BJ (cell line): ENCODE measurements at regions not wholly inside any gene's neighbourhood (a gene's known extent, or its start where the extent isn't known, plus 50 kb on each side); places are given as distances from the start of the nearest gene placed in this dataset.

Source experiments
- CTCF ChIA-PET: fragments of 350-600 bp; formaldehyde crosslinking; extraction: SDS; loops from one replicate; lab custom pipeline; 2021; ENCODE audit warnings: antibody characterized with exemption, inconsistent platforms; lab: Yijun Ruan, JAX
- POLR2A ChIA-PET: fragments of 300-600 bp; sonication (Branson Sonifier 250); formaldehyde crosslinking; extraction: SDS; loops from one replicate; lab custom pipeline; 2021; ENCODE audit warnings: antibody characterized with exemption; lab: Charles Lee
- DNase-seq: peaks from one replicate; pipeline ENCODE4 v3.0.0-alpha.2; 2011; ENCODE audit warnings: low read depth
- H3K27me3 ChIP-seq: 2 replicates; pipeline ENCODE4 v1.6.0; 2011; ENCODE audit warnings: low read length; ENCODE audit not compliant: control insufficient read depth, insufficient read depth
- H3K36me3 ChIP-seq: 2 replicates; pipeline ENCODE4 v1.5.1; 2011; ENCODE audit warnings: low read length; ENCODE audit not compliant: control insufficient read depth, insufficient read depth
- H3K4me3 ChIP-seq: 2 replicates; pipeline ENCODE4 v1.5.1; 2011; ENCODE audit warnings: low read depth, mild to moderate bottlenecking, control low read depth, low read length
- TF ChIP-seq, protein P1 (sequence below): IDR thresholded peaks from 2 replicates; pipeline ENCODE4 v1.5.1; 2011; ENCODE audit warnings: low read depth, mild to moderate bottlenecking, control low read depth, inconsistent platforms, low read length, moderate library complexity; ENCODE audit not compliant: insufficient read depth

DNA sequence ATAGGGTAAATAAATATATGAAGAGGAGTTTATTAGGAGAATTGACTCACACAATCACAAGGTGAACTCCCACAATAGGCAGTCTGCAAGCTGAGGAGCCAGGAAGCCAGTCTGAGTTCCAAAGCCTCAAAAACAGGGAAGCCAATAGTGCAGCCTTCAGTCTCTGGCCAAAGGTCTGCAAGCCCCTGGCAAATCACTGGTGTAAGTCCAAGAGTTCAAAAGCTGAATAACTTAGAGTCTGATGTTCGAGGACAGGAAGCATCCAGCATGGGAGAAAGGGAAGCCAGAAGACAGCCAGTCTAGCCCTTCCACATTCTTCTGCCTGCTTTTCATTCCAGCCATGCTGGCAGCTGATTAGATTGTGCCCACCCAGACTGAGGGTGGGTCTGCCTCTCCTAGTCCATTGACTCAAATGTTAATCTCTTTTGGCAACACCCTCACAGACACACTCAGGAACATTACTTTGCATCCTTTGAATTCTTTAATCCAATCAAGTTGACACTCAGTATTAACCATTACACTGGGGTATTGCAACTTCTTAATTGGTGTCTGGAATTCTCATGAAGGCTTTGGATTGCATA is 736.5 kb upstream of the LMO3 start:
- CTCF ChIA-PET, result no interaction called here
- H3K36me3 ChIP-seq, result no peaks in the 10 kb centered on the region
- no peak overlapping the region for H3K4me3 ChIP-seq
- no peaks in the 10 kb centered on the region for H3K27me3 ChIP-seq
- TF ChIP-seq, protein P1, sequence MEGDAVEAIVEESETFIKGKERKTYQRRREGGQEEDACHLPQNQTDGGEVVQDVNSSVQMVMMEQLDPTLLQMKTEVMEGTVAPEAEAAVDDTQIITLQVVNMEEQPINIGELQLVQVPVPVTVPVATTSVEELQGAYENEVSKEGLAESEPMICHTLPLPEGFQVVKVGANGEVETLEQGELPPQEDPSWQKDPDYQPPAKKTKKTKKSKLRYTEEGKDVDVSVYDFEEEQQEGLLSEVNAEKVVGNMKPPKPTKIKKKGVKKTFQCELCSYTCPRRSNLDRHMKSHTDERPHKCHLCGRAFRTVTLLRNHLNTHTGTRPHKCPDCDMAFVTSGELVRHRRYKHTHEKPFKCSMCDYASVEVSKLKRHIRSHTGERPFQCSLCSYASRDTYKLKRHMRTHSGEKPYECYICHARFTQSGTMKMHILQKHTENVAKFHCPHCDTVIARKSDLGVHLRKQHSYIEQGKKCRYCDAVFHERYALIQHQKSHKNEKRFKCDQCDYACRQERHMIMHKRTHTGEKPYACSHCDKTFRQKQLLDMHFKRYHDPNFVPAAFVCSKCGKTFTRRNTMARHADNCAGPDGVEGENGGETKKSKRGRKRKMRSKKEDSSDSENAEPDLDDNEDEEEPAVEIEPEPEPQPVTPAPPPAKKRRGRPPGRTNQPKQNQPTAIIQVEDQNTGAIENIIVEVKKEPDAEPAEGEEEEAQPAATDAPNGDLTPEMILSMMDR, result no peak
- POLR2A ChIA-PET, result no interaction called here
- DNase-seq, result no peak

GRCh38 chr12:17335487-17335886 is 729.5 kb upstream of the LMO3 start:
- Histone ChIP-seq H3K4me3 (no peak overlapping the region), H3K27me3 (no peaks in the 10 kb centered on the region), H3K36me3 (no peaks in the 10 kb centered on the region)
- CTCF ChIA-PET, result no interaction called here
- TF ChIP-seq, protein P1, result no peak
- DNase-seq, result no peak
- POLR2A ChIA-PET, result no interaction called here

DNA sequence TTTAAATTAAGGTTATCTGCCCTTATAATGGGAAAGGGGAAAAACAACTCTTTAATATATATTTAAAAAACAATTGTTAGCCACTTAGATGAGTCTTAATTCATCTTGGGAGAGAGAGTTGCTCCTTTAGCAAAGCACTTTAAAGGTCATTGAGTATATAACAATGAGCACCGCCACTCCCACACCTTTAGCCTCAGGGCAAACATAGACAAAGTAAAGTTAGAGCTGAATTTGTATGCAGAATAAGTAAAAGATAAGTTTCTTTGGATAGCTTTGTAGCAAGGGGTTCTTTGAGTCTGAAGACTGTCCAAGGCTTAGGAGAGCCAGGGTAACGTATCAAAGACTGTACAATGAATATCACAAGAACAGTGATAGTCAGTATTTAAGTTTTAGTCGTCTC is 728.8 kb upstream of the LMO3 start:
- no peak for DNase-seq
- no peaks in the 10 kb centered on the region for H3K27me3 ChIP-seq
- H3K36me3 ChIP-seq, result no peaks in the 10 kb centered on the region
- ChIA-PET CTCF (no interaction called here), POLR2A (no interaction called here)
- TF ChIP-seq, protein P1, result no peak
- H3K4me3 ChIP-seq, result no peak overlapping the region

DNA sequence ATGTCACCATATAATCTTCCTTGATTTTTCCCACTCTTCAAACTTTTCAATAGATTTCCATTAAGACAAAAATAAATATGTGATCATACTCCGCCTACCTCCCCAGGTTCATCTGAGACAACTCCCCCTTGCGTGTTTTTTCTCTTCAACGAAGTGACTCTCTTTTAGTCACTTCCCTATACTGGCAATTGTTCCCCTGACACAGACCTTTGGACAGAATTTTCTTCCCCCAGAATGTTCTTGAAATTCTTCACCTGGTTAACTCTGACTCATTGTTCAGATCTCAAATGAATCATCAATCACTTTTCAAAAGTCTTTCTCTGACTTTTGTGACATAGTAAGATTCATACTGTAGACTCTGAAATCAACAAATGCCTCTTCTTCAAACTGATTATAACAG is 727.3 kb upstream of the LMO3 start:
- DNase-seq, result no peak
- Histone ChIP-seq H3K27me3 (no peaks in the 10 kb centered on the region), H3K4me3 (no peak overlapping the region), H3K36me3 (no peaks in the 10 kb centered on the region)
- TF ChIP-seq, protein P1, result no peak
- ChIA-PET POLR2A (no interaction called here), CTCF (no interaction called here)

DNA sequence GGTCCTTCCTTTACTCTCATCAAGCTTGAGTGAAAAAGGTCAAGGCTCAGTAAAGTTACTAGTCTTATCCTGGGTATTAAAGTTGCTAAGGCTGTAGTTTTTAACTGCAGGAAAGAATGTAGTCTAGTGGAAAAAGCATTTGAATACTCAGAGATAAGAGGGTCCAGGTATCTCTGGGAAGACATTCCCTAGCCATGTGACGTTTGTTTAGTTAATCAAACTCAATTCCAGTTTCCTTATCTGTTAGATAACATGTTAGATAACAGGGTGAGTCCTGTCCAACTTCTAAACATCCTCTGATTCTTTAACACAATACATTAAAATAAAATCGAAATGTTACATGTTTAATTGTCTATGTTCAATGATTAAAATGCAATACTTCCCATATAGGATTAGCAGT is 720.7 kb upstream of the LMO3 start:
- TF ChIP-seq, protein P1, result no peak
- DNase-seq, result no peak
- ChIA-PET POLR2A (no interaction called here), CTCF (no interaction called here)
- Histone ChIP-seq H3K27me3 (no peaks in the 10 kb centered on the region), H3K4me3 (no peak overlapping the region), H3K36me3 (no peaks in the 10 kb centered on the region)
